OCI-LY7 (cell line): ENCODE measurements at regions not wholly inside any gene's neighbourhood (a gene's known extent, or its start where the extent isn't known, plus 50 kb on each side); places are given as distances from the start of the nearest gene placed in this dataset.

Experiments
- BruUV-seq: library from RNA; stranded (reverse); fragments of 400-500 nt; replicated peaks from 2 replicates; lab custom pipeline; 2021; lab: Mats Ljungman, UMichigan
- CTCF ChIA-PET: fragments of 300-600 bp; sonication (Branson Sonifier 250); formaldehyde crosslinking; loops from one replicate; lab custom pipeline; 2022; ENCODE audit warnings: antibody characterized with exemption; ENCODE audit not compliant: unreplicated experiment; lab: Charles Lee
- POLR2A ChIA-PET: fragments of 300-600 bp; sonication (Branson Sonifier 250); formaldehyde crosslinking; loops from one replicate; lab custom pipeline; 2022; ENCODE audit warnings: antibody characterized with exemption; lab: Charles Lee
- DNase-seq: peaks from one replicate; pipeline ENCODE4 v3.0.0-alpha.2; 2015; ENCODE audit warnings: low spot score
- H2AFZ ChIP-seq: fragments of 200-600 bp; sonication (generic), shearing (Covaris generic); 2 replicates; pipeline ENCODE4 v1.6.1; 2014; ENCODE audit warnings: mild to moderate bottlenecking, antibody characterized with exemption, low read length, moderate library complexity
- H3K27ac ChIP-seq: fragments of 200-600 bp; sonication (generic); 2 replicates; pipeline ENCODE4 v1.5.1; 2014; ENCODE audit warnings: mixed run types, low read depth, mild to moderate bottlenecking, moderate library complexity, low read length, inconsistent platforms; ENCODE audit not compliant: poor library complexity, severe bottlenecking
- H3K36me3 ChIP-seq: fragments of 200-600 bp; sonication (generic); 2 replicates; pipeline ENCODE4 v1.6.1; 2014; ENCODE audit warnings: mild to moderate bottlenecking, antibody characterized with exemption, low read length, moderate library complexity, mixed read lengths; ENCODE audit not compliant: insufficient read depth
- H3K4me1 ChIP-seq: fragments of 200-600 bp; sonication (generic); 2 replicates; pipeline ENCODE4 v1.5.1; 2014; ENCODE audit warnings: mild to moderate bottlenecking, low read length; ENCODE audit not compliant: insufficient read depth, poor library complexity, severe bottlenecking
- H3K4me2 ChIP-seq: fragments of 200-600 bp; sonication (generic); 2 replicates; pipeline ENCODE4 v1.6.1; 2014; ENCODE audit warnings: mild to moderate bottlenecking, low read length
- H3K4me3 ChIP-seq: fragments of 200-600 bp; sonication (generic); 2 replicates; pipeline ENCODE4 v1.5.1; 2014; ENCODE audit warnings: mild to moderate bottlenecking, low read depth, low read length; ENCODE audit not compliant: poor library complexity, severe bottlenecking
- H3K79me2 ChIP-seq: fragments of 200-600 bp; sonication (generic); 2 replicates; pipeline ENCODE4 v1.6.1; 2016; ENCODE audit warnings: low read depth, mild to moderate bottlenecking, low read length, moderate library complexity, mixed read lengths; ENCODE audit not compliant: insufficient read depth
- H3K9me2 ChIP-seq: fragments of 200-600 bp; sonication (generic); 2 replicates; pipeline ENCODE4 v1.6.1; 2016; ENCODE audit warnings: mild to moderate bottlenecking, low read length, mixed read lengths; ENCODE audit not compliant: insufficient read depth
- H3K9me3 ChIP-seq: fragments of 200-600 bp; sonication (generic); 2 replicates; pipeline ENCODE4 v1.6.1; 2014; ENCODE audit warnings: mild to moderate bottlenecking, mixed run types, low read length, mixed read lengths
- H4K20me1 ChIP-seq: fragments of 200-600 bp; sonication (generic); 2 replicates; pipeline ENCODE4 v1.6.1; 2014; ENCODE audit warnings: mild to moderate bottlenecking, antibody characterized with exemption, low read length, moderate library complexity, mixed read lengths; ENCODE audit not compliant: insufficient read depth
- CTCF ChIP-seq: fragments of 200-600 bp; sonication (generic); conservative IDR thresholded peaks from 2 replicates; pipeline ENCODE4 v1.5.1; 2014; ENCODE audit warnings: mild to moderate bottlenecking, antibody characterized with exemption, low read length, moderate library complexity, mixed read lengths
- EZH2phosphoT487 ChIP-seq: fragments of 200-600 bp; sonication (generic); IDR thresholded peaks from 2 replicates; pipeline ENCODE4 v1.6.1; 2018; ENCODE audit warnings: low read depth, borderline replicate concordance, mild to moderate bottlenecking, mixed run types, antibody characterized with exemption, low read length, moderate library complexity, mixed read lengths
- intact Hi-C: fragments of 100-400 bp; cut with micrococcal nuclease; formaldehyde crosslinking; loops from one replicate; pipeline ENCODE4 v1.10.0; 2022; ENCODE audit not compliant: unreplicated experiment

- H3K4me3 ChIP-seq, result no peak overlapping the region
- H3K9me2 ChIP-seq, result no peaks in the 10 kb centered on the region
- H2AFZ ChIP-seq, result no peak overlapping the region
- no peaks in the 10 kb centered on the region for H3K36me3 ChIP-seq
- H3K4me1 ChIP-seq, result no peaks in the 10 kb centered on the region
- intact Hi-C loops, result no loop called here
- DNase-seq, result no peak
- no peak overlapping the region for H3K4me2 ChIP-seq
- no peak overlapping the region for H3K27ac ChIP-seq
- ChIA-PET POLR2A (interaction anchor here (0.7 kb wide), 1 partner anchor 37 kb away, joined by 3 read pairs; no protein-coding TSS in a partner anchor), CTCF (no interaction called here)
- H3K9me3 ChIP-seq, result no peaks in the 10 kb centered on the region
- H4K20me1 ChIP-seq, result no peaks in the 10 kb centered on the region
- no TSS peak for BruUV-seq
- TF ChIP-seq EZH2phosphoT487 (no peak), CTCF (no peak)
- no peaks in the 10 kb centered on the region for H3K79me2 ChIP-seq
These were observed 72.5 kb upstream of the AGTR1 start for GRCh38 chr3:148625095-148625736.

GRCh38 chr3:148625991-148626390 is 71.7 kb upstream of the AGTR1 start:
- no peaks in the 10 kb centered on the region for H3K9me3 ChIP-seq
- TF ChIP-seq EZH2phosphoT487, result no peak
- TF ChIP-seq CTCF, result no peak
- no peak overlapping the region for H3K4me2 ChIP-seq
- no peak overlapping the region for H3K4me3 ChIP-seq
- H3K27ac ChIP-seq, result no peak overlapping the region
- DNase-seq, result no peak
- no TSS peak for BruUV-seq
- H3K4me1 ChIP-seq, result no peaks in the 10 kb centered on the region
- no peak overlapping the region for H2AFZ ChIP-seq
- H3K79me2 ChIP-seq, result no peaks in the 10 kb centered on the region
- H4K20me1 ChIP-seq, result no peaks in the 10 kb centered on the region
- no peaks in the 10 kb centered on the region for H3K9me2 ChIP-seq
- ChIA-PET POLR2A (no interaction called here), CTCF (no interaction called here)
- no peaks in the 10 kb centered on the region for H3K36me3 ChIP-seq
- intact Hi-C loops, result no loop called here

GRCh38 chr3:148629006-148629405 is 68.7 kb upstream of the AGTR1 start:
- POLR2A ChIA-PET, result interaction anchor here (1.0 kb wide), 1 partner anchor 11 kb away, joined by 3 read pairs; no protein-coding TSS in a partner anchor
- intact Hi-C loops, result no loop called here
- no TSS peak for BruUV-seq

More at GRCh38 chr3:148629006-148629405, 68.7 kb upstream of the AGTR1 start:
- Histone ChIP-seq H3K27ac (no peak overlapping the region), H2AFZ (no peak overlapping the region), H3K4me1 (no peaks in the 10 kb centered on the region), H3K9me2 (no peaks in the 10 kb centered on the region), H3K79me2 (no peaks in the 10 kb centered on the region), H4K20me1 (no peaks in the 10 kb centered on the region), H3K4me2 (no peak overlapping the region), H3K36me3 (no peaks in the 10 kb centered on the region), H3K9me3 (no peaks in the 10 kb centered on the region), H3K4me3 (no peak overlapping the region)
- CTCF ChIA-PET, result no interaction called here
- no peak for DNase-seq
- TF ChIP-seq EZH2phosphoT487 (no peak), CTCF (no peak)
